ENCODE measurements at regions not wholly inside any gene's neighbourhood (a gene's known extent, or its start where the extent isn't known, plus 50 kb on each side); places are given as distances from the start of the nearest gene placed in this dataset.

DNA sequence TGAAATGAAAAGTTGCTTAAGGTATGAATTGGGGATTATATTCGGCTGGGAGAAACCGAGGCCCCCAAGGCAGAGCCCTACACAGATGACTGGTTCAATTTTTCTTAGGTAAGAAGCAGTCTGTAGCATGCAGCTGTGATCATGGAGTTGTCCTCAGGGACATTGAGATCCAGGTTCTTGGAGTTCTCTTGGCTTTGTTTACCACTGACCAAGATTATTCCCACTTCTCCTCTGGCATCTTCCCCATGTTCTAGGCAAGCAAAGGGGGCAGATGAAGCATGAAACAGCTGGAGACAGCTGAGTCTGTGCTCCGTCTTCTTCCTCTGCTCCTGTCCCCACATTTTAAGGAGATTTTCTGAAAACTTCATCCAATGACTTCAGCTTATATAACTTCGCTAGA, 129.5 kb upstream of the BMPER start:
- no peaks in the 10 kb centered on the region for H3K27me3 ChIP-seq (ENCODE audit: control insufficient read depth, insufficient read depth, low read length)
- no peak overlapping the region for H3K4me3 ChIP-seq (ENCODE audit: low read depth, low read length)
- no peaks in the 10 kb centered on the region for H3K36me3 ChIP-seq (ENCODE audit: control insufficient read depth, insufficient read depth, low read length)
- H3K4me1 ChIP-seq = peaks cover 10% of the 10 kb centered on the region
- H3K27ac ChIP-seq = no peak overlapping the region
- H2AFZ ChIP-seq = no peak overlapping the region
- TF ChIP-seq, protein P1, sequence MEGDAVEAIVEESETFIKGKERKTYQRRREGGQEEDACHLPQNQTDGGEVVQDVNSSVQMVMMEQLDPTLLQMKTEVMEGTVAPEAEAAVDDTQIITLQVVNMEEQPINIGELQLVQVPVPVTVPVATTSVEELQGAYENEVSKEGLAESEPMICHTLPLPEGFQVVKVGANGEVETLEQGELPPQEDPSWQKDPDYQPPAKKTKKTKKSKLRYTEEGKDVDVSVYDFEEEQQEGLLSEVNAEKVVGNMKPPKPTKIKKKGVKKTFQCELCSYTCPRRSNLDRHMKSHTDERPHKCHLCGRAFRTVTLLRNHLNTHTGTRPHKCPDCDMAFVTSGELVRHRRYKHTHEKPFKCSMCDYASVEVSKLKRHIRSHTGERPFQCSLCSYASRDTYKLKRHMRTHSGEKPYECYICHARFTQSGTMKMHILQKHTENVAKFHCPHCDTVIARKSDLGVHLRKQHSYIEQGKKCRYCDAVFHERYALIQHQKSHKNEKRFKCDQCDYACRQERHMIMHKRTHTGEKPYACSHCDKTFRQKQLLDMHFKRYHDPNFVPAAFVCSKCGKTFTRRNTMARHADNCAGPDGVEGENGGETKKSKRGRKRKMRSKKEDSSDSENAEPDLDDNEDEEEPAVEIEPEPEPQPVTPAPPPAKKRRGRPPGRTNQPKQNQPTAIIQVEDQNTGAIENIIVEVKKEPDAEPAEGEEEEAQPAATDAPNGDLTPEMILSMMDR (IDR thresholded peaks at IDR 0.05) = no peak
- H3K9ac ChIP-seq = no peak overlapping the region
- H3K4me2 ChIP-seq (ENCODE audit: low read length) = no peak overlapping the region
- H3K79me2 ChIP-seq = no peaks in the 10 kb centered on the region
- H3K9me3 ChIP-seq (ENCODE audit: control insufficient read depth, low read length) = no peaks in the 10 kb centered on the region

DNA sequence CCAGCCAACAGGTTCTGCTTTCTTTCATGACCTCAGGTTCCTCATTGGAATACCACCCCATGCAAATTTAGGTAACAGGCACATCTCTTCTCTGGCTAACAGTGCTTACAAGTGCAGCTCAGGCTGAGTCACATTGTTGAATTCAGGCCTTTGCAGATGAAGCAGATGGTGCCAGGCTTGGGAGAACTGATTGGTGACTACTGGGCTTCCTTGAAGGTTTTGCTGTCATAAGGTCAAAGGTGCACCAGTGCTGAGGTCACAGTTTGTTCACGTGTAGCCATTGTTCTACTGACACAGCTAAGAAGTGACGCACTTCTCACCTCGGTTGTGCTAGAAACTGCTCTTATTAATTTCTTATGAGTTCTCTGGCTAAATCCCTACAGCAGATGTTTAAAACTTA, 128.6 kb upstream of the BMPER start:
- no peak overlapping the region for H3K4me3 ChIP-seq (ENCODE audit: low read depth, low read length)
- H3K9me3 ChIP-seq (ENCODE audit: control insufficient read depth, low read length) = no peaks in the 10 kb centered on the region
- TF ChIP-seq, protein P1 (IDR thresholded peaks at IDR 0.05) = no peak
- no peak overlapping the region for H3K27ac ChIP-seq
- H3K27me3 ChIP-seq (ENCODE audit: control insufficient read depth, insufficient read depth, low read length) = no peaks in the 10 kb centered on the region
- no peak overlapping the region for H3K9ac ChIP-seq
- H3K36me3 ChIP-seq (ENCODE audit: control insufficient read depth, insufficient read depth, low read length) = no peaks in the 10 kb centered on the region
- no peak overlapping the region for H3K4me2 ChIP-seq (ENCODE audit: low read length)
- peaks cover 10% of the 10 kb centered on the region for H3K4me1 ChIP-seq
- no peak overlapping the region for H2AFZ ChIP-seq
- H3K79me2 ChIP-seq = no peaks in the 10 kb centered on the region

DNA sequence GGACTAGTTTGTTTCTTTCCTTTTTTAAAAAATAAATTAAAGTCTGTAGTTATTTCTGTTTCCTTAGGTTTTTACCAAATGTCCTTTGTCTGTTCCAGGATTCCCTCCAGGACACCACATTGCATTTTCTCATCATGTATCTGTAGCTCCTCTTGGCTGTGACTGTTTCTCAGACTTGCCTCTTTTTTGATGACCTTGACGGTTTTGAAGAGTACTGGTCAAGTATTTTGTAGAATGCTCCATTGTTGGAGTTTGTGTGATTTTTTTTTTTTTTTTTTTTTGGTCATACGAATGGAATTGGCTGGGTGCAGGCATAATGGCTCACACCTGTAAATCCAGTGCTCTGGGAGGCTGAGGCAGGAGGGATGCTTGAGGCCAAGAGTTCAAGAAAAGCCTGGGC, 127.1 kb upstream of the BMPER start:
- no peak overlapping the region for H2AFZ ChIP-seq
- no peak overlapping the region for H3K9ac ChIP-seq
- no peaks in the 10 kb centered on the region for H3K9me3 ChIP-seq (ENCODE audit: control insufficient read depth, low read length)
- no peaks in the 10 kb centered on the region for H3K79me2 ChIP-seq
- no peak overlapping the region for H3K4me2 ChIP-seq (ENCODE audit: low read length)
- TF ChIP-seq, protein P1 (IDR thresholded peaks at IDR 0.05) = no peak
- no peaks in the 10 kb centered on the region for H3K27me3 ChIP-seq (ENCODE audit: control insufficient read depth, insufficient read depth, low read length)
- H3K36me3 ChIP-seq (ENCODE audit: control insufficient read depth, insufficient read depth, low read length) = no peaks in the 10 kb centered on the region
- H3K4me3 ChIP-seq (ENCODE audit: low read depth, low read length) = no peak overlapping the region
- peaks cover 10% of the 10 kb centered on the region for H3K4me1 ChIP-seq
- H3K27ac ChIP-seq = no peak overlapping the region

GRCh38 chr7:33779216-33779615, 126.1 kb upstream of the BMPER start:
- Histone ChIP-seq H3K4me3 (ENCODE audit: low read depth, low read length) (no peak overlapping the region), H2AFZ (no peak overlapping the region), H3K79me2 (no peaks in the 10 kb centered on the region), H3K4me1 (peaks cover 4% of the 10 kb centered on the region), H3K4me2 (ENCODE audit: low read length) (no peak overlapping the region), H3K9me3 (ENCODE audit: control insufficient read depth, low read length) (no peaks in the 10 kb centered on the region), H3K27ac (no peak overlapping the region), H3K36me3 (ENCODE audit: control insufficient read depth, insufficient read depth, low read length) (no peaks in the 10 kb centered on the region), H3K27me3 (ENCODE audit: control insufficient read depth, insufficient read depth, low read length) (no peaks in the 10 kb centered on the region), H3K9ac (no peak overlapping the region)
- TF ChIP-seq, protein P1 (IDR thresholded peaks at IDR 0.05) = no peak

DNA sequence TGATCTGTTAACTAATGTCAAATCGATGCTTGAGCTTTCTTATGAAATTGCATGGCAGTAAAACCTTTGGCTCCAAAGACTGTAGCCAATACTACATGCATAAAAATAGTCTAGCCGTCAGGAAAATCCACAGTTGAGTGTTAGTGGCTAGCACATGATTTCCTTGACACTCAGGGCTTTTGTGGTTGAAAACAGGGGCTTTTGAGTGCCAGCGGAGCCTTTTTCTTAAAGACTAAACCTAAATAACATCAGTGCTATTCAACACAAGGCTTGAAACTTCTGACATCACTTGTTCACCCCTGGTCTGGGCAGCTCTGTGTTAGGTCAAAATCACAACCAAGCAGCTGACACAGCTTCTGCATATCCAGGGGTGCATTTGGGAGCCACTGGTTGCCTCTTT, 124.2 kb upstream of the BMPER start:
- no peak overlapping the region for H3K4me2 ChIP-seq (ENCODE audit: low read length)
- no peak overlapping the region for H3K9ac ChIP-seq
- no peaks in the 10 kb centered on the region for H3K36me3 ChIP-seq (ENCODE audit: control insufficient read depth, insufficient read depth, low read length)
- H3K79me2 ChIP-seq = no peaks in the 10 kb centered on the region
- H3K27me3 ChIP-seq (ENCODE audit: control insufficient read depth, insufficient read depth, low read length) = no peaks in the 10 kb centered on the region
- H3K4me3 ChIP-seq (ENCODE audit: low read depth, low read length) = no peak overlapping the region
- H3K27ac ChIP-seq = no peak overlapping the region
- H3K9me3 ChIP-seq (ENCODE audit: control insufficient read depth, low read length) = no peaks in the 10 kb centered on the region
- no peak overlapping the region for H2AFZ ChIP-seq
- H3K4me1 ChIP-seq = no peaks in the 10 kb centered on the region
- TF ChIP-seq, protein P1 (IDR thresholded peaks at IDR 0.05) = no peak

All from parathyroid adenoma (tissue), 2 donors.